Testis (tissue), 2 donors: ENCODE measurements at regions not wholly inside any gene's neighbourhood (a gene's known extent, or its start where the extent isn't known, plus 50 kb on each side); places are given as distances from the start of the nearest gene placed in this dataset.

ENCODE experiments used
- CTCF ChIP-seq, 3 experiments: fragments of 450-650 bp in 2 of 3; fragments of 200-600 bp in 1 of 3; sonication (generic) in 1 of 3; IDR thresholded peaks; one replicate each; pipeline ENCODE4 v1.5.1; 2016 to 2019; ENCODE audit warnings: antibody characterized with exemption in 3 of 3, mild to moderate bottlenecking in 2 of 3, moderate library complexity in 1 of 3
- POLR2A ChIP-seq: fragments of 450-650 bp; IDR thresholded peaks from one replicate; pipeline ENCODE4 v1.6.1; 2017; ENCODE audit warnings: antibody characterized with exemption, mild to moderate bottlenecking, moderate library complexity

- TF ChIP-seq CTCF (IDR thresholded peaks at IDR 0.05) (no peak), POLR2A (no peak)
Observed at GRCh38 chr16:72654535-72654934, 393.4 kb downstream of the ZFHX3 start.
